SK-N-MC (cell line): ENCODE measurements at regions not wholly inside any gene's neighbourhood (a gene's known extent, or its start where the extent isn't known, plus 50 kb on each side); places are given as distances from the start of the nearest gene placed in this dataset.

Source experiments
- DNase-seq: peaks from one replicate; pipeline ENCODE4 v3.0.0-alpha.2; 2011; ENCODE audit warnings: low read depth, low spot score
- H3K27ac ChIP-seq: fragments of 200-600 bp; sonication (generic); 2 replicates; pipeline ENCODE4 v1.5.1; 2016; ENCODE audit warnings: mixed run types
- H3K36me3 ChIP-seq: fragments of 200-600 bp; sonication (generic); 2 replicates; pipeline ENCODE4 v1.6.1; 2017; ENCODE audit warnings: antibody characterized with exemption, low read length, mixed read lengths; ENCODE audit not compliant: insufficient read depth
- H3K4me3 ChIP-seq: fragments of 200-600 bp; sonication (generic); 2 replicates; pipeline ENCODE4 v1.5.1; 2016
- H3K9ac ChIP-seq: fragments of 200-600 bp; sonication (generic); 2 replicates; pipeline ENCODE4 v1.8.0; 2017; ENCODE audit warnings: mixed run types, mixed read lengths; ENCODE audit not compliant: insufficient read length
- H3K9me3 ChIP-seq: fragments of 200-600 bp; sonication (generic); 2 replicates; pipeline ENCODE4 v1.6.1; 2017; ENCODE audit warnings: low read depth, mild to moderate bottlenecking, antibody characterized with exemption, low read length, moderate library complexity, mixed read lengths
- EZH2 ChIP-seq: fragments of 200-600 bp; sonication (generic); IDR thresholded peaks from one replicate; pipeline ENCODE4 v1.6.1; 2017; ENCODE audit warnings: antibody characterized with exemption
- FOXP2 ChIP-seq: optimal IDR thresholded peaks from 2 replicates; pipeline ENCODE3; 2011; ENCODE audit warnings: mild to moderate bottlenecking, moderate library complexity; ENCODE audit not compliant: insufficient read depth; ENCODE audit errors: extremely low read length, control extremely low read depth
- POLR2AphosphoS5 ChIP-seq: IDR thresholded peaks from 2 replicates; pipeline ENCODE4 v1.6.1; 2012; ENCODE audit warnings: mild to moderate bottlenecking, low read depth, low read length, borderline replicate concordance

- H3K4me3 ChIP-seq: no peak overlapping the region
- no peak overlapping the region for H3K27ac ChIP-seq
- H3K9ac ChIP-seq: no peak overlapping the region
- H3K9me3 ChIP-seq: no peaks in the 10 kb centered on the region
- DNase-seq: no peak
- no peaks in the 10 kb centered on the region for H3K36me3 ChIP-seq
- no peak for TF ChIP-seq EZH2
These were observed 359.0 kb upstream of the CHRM2 start for GRCh38 chr7:136509466-136509865.

GRCh38 chr7:136502162-136502561 lies 366.3 kb upstream of the CHRM2 start:
- Histone ChIP-seq H3K9ac (no peak overlapping the region), H3K36me3 (no peaks in the 10 kb centered on the region), H3K4me3 (no peak overlapping the region), H3K9me3 (no peaks in the 10 kb centered on the region), H3K27ac (no peak overlapping the region)
- TF ChIP-seq FOXP2 (no peak), POLR2AphosphoS5 (no peak), EZH2 (no peak)
- no peak for DNase-seq

DNA sequence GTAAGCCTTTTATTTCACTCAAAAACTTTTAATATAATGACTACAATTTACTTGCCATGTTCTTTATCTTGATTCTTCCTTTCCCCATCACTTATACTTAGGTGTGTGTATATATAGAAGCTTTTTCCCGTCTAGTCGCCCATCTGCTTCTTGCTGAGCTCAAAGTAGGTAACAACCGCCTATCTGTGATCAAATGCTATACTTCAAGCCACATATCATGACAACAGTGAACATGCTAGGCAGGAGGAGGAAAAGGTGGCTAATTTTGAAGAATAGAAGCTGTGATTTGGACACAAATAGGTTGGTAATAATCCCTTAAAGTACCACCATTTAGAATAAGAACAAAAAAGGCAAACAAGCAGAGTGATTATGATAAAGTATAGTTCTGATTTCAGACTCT lies 367.3 kb upstream of the CHRM2 start:
- Histone ChIP-seq H3K9me3 (no peaks in the 10 kb centered on the region), H3K9ac (no peak overlapping the region), H3K4me3 (no peak overlapping the region), H3K27ac (no peak overlapping the region), H3K36me3 (no peaks in the 10 kb centered on the region)
- DNase-seq: no peak
- no peak for TF ChIP-seq POLR2AphosphoS5
- no peak for TF ChIP-seq EZH2
- TF ChIP-seq FOXP2: no peak

DNA sequence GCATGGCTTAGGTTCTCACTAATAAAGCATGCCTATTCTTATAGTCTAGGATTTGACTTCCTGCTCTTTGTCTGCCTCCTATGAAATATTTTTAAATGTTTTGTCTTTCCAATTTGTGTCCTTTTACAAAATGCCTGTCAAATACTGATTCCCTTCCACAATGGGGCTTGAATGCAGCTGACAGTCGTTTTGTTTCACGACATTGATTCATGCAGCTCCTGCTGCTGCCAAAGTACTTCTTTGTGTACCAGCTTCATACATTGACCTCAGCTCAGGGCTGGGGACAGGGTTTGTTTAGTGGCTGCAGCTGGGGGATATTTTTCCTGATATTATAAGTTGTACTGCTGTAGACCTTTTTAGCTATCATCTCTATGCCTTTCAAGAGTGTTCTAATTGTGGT lies 371.9 kb upstream of the CHRM2 start:
- H3K36me3 ChIP-seq: no peaks in the 10 kb centered on the region
- no peaks in the 10 kb centered on the region for H3K9me3 ChIP-seq
- H3K27ac ChIP-seq: no peak overlapping the region
- no peak overlapping the region for H3K4me3 ChIP-seq
- no peak for DNase-seq
- no peak for TF ChIP-seq EZH2
- no peak for TF ChIP-seq POLR2AphosphoS5
- TF ChIP-seq FOXP2: no peak
- H3K9ac ChIP-seq: no peak overlapping the region

DNA sequence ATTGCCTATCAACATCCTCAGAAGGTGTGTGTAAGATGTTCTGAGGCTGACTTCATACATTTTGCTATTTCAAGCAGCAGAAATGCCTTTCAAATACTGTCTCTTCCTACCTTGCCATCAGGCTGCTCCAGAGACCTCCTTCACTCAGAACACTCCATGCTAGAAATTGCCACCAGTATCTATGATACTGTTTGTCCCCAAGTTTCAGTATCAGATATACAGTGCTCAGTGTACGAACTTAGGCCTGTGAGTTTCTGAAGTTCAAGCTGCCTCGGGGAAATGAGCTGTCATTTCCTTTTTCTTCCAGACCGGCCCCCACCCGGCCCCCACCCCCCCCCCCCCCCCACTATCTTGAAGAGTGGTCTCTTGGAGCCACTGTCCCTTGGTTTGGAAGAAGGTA lies 373.4 kb upstream of the CHRM2 start:
- no peak for DNase-seq
- no peak for TF ChIP-seq EZH2
- no peak for TF ChIP-seq POLR2AphosphoS5
- TF ChIP-seq FOXP2: no peak
- Histone ChIP-seq H3K9me3 (no peaks in the 10 kb centered on the region), H3K27ac (no peak overlapping the region), H3K4me3 (no peak overlapping the region), H3K36me3 (no peaks in the 10 kb centered on the region), H3K9ac (no peak overlapping the region)

DNA sequence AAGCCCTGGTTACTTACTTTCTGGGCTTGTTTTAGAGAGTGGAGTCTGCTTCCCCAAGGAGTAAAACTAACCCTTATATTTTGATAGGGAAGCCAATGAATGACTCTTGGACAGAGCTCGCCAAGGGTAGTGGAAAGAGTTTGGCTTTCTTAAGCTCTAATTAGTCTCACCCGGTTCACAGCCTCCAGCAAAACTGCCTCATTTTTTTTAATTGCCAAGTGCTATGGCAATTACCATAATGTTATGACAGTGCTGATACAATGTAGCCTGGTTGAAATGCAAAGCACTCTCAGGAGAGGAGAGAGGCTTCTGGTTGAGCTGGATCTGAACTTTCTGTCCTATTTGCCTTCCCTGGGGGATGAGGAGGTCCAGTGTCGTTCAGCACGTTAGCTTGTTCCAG lies 376.1 kb upstream of the CHRM2 start:
- peak; percentile 3 for DNase-seq
- H3K9me3 ChIP-seq: no peaks in the 10 kb centered on the region
- H3K4me3 ChIP-seq: no peak overlapping the region
- no peaks in the 10 kb centered on the region for H3K36me3 ChIP-seq
- TF ChIP-seq FOXP2 (no peak), EZH2 (no peak), POLR2AphosphoS5 (no peak)
- H3K9ac ChIP-seq: no peak overlapping the region
- H3K27ac ChIP-seq: no peak overlapping the region

DNA sequence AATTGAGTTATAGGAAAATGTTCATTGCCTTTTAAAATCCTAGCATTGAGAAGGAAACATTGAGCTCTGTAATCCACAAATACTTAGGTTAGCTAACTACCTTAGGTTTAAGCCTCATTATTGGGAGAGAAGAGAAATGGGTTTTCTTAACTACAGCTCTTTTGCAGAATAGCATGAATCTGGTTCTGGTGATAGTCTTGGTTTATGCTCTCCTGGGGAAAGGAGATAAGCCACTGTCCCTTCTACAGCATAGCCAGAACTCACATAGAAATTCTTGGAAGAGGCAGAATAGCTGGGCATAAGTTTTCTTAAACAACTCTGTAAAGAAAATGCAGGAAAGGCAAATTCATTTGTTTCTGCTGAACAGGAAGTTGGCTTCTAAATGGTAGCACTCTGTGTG lies 378.6 kb upstream of the CHRM2 start:
- no peaks in the 10 kb centered on the region for H3K36me3 ChIP-seq
- H3K27ac ChIP-seq: no peak overlapping the region
- no peak overlapping the region for H3K4me3 ChIP-seq
- DNase-seq: no peak
- TF ChIP-seq POLR2AphosphoS5: no peak
- no peak for TF ChIP-seq FOXP2
- no peak for TF ChIP-seq EZH2
- no peak overlapping the region for H3K9ac ChIP-seq
- no peaks in the 10 kb centered on the region for H3K9me3 ChIP-seq

DNA sequence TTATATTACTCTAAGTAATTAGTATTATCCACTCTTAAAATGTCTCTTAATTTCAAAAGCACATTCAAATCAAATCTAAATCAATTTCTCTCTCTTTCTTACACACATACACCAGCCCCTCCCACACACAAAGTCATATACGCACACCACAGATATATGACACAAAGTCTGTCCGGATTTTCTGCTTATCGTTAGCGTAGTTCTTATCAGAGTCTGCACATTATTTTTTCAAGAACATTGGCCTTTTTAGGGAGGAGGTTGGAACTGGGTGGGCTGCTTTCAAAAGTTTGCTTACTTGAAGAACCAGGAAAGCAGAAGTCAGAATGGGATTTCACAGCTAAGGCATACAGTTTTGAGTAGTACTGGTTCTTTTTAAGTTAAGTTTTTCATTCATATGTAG lies 387.6 kb upstream of the CHRM2 start:
- DNase-seq: no peak
- H3K9me3 ChIP-seq: no peaks in the 10 kb centered on the region
- H3K4me3 ChIP-seq: no peak overlapping the region
- no peak overlapping the region for H3K27ac ChIP-seq
- no peak overlapping the region for H3K9ac ChIP-seq
- TF ChIP-seq POLR2AphosphoS5 (no peak), FOXP2 (no peak), EZH2 (no peak)
- H3K36me3 ChIP-seq: no peaks in the 10 kb centered on the region

GRCh38 chr7:136479922-136480321 lies 388.5 kb upstream of the CHRM2 start:
- Histone ChIP-seq H3K27ac (no peak overlapping the region), H3K36me3 (no peaks in the 10 kb centered on the region), H3K9ac (no peak overlapping the region), H3K4me3 (no peak overlapping the region), H3K9me3 (no peaks in the 10 kb centered on the region)
- TF ChIP-seq POLR2AphosphoS5: no peak
- no peak for TF ChIP-seq EZH2
- TF ChIP-seq FOXP2: no peak
- no peak for DNase-seq

GRCh38 chr7:136470179-136470578 lies 398.3 kb upstream of the CHRM2 start:
- Histone ChIP-seq H3K9ac (no peak overlapping the region), H3K27ac (no peak overlapping the region), H3K9me3 (no peaks in the 10 kb centered on the region; the same call in 1 of the 2 replicates), H3K36me3 (no peaks in the 10 kb centered on the region), H3K4me3 (no peak overlapping the region)
- TF ChIP-seq EZH2 (no peak), FOXP2 (no peak), POLR2AphosphoS5 (no peak)
- no peak for DNase-seq
